Astrocyte of the hippocampus (primary cell): ENCODE measurements at regions not wholly inside any gene's neighbourhood (a gene's known extent, or its start where the extent isn't known, plus 50 kb on each side); places are given as distances from the start of the nearest gene placed in this dataset.
"Not testable (repeated sequence)": the region's sequence is repeated elsewhere in the genome, so short reads cannot be mapped to it uniquely, and the experiment has no call there.

Source experiments
- DNase-seq: peaks from one replicate; pipeline ENCODE4 v3.0.0; 2011; ENCODE audit warnings: low read depth, low spot score

GRCh38 chr2:40043641-40044040 is 264.6 kb upstream of the THUMPD2 start:
- DNase-seq, result no peak

GRCh38 chr2:40043191-40043590 is 264.1 kb upstream of the THUMPD2 start:
- DNase-seq, result no peak

- peak; percentile 21 for DNase-seq
Measured at GRCh38 chr2:40041422-40042382, 262.6 kb upstream of the THUMPD2 start.

- DNase-seq, result no peak
Measured at GRCh38 chr2:40039549-40039948, 260.5 kb upstream of the THUMPD2 start.

GRCh38 chr2:40038646-40039045 is 259.6 kb upstream of the THUMPD2 start:
- no peak for DNase-seq

GRCh38 chr2:40037303-40037702 is 258.2 kb upstream of the THUMPD2 start:
- DNase-seq, result no peak

GRCh38 chr2:40036241-40036640 is 257.2 kb upstream of the THUMPD2 start:
- no peak for DNase-seq

GRCh38 chr2:40034801-40035200 is 255.7 kb upstream of the THUMPD2 start:
- no peak for DNase-seq

GRCh38 chr2:40034198-40034597 is 255.1 kb upstream of the THUMPD2 start:
- peak; percentile 36 for DNase-seq

GRCh38 chr2:40033781-40034180 is 254.7 kb upstream of the THUMPD2 start:
- DNase-seq, result no peak

- DNase-seq, result peak; percentile 56
Measured at GRCh38 chr2:40032650-40033319, 253.7 kb upstream of the THUMPD2 start.

GRCh38 chr2:40030456-40030975 is 251.5 kb upstream of the THUMPD2 start:
- DNase-seq, result peak; percentile 30

- DNase-seq, result no peak
Measured at GRCh38 chr2:40028792-40029488, 249.9 kb upstream of the THUMPD2 start.

GRCh38 chr2:40027968-40028367 is 248.9 kb upstream of the THUMPD2 start:
- DNase-seq, result no peak

GRCh38 chr2:40025276-40025675 is 246.2 kb upstream of the THUMPD2 start:
- not testable (repeated sequence) for DNase-seq

- no peak for DNase-seq
Measured at GRCh38 chr2:40020997-40021396, 241.9 kb upstream of the THUMPD2 start.

GRCh38 chr2:40016151-40016885 is 237.3 kb upstream of the THUMPD2 start:
- DNase-seq, result no peak

- DNase-seq, result not testable (repeated sequence)
Measured at GRCh38 chr2:40013962-40014361, 234.9 kb upstream of the THUMPD2 start.

GRCh38 chr2:40004336-40004735 is 225.3 kb upstream of the THUMPD2 start:
- no peak for DNase-seq

- DNase-seq, result no peak
Measured at GRCh38 chr2:40002339-40002738, 223.3 kb upstream of the THUMPD2 start.

GRCh38 chr2:39999864-40000263 is 220.8 kb upstream of the THUMPD2 start:
- DNase-seq, result no peak
